Astrocyte of the cerebellum (primary cell): ENCODE measurements at regions not wholly inside any gene's neighbourhood (a gene's known extent, or its start where the extent isn't known, plus 50 kb on each side); places are given as distances from the start of the nearest gene placed in this dataset.

Experiments
- DNase-seq: peaks from one replicate; pipeline ENCODE4 v3.0.0-alpha.2; 2011; ENCODE audit warnings: low read depth
- H3K4me3 ChIP-seq: 2 replicates; pipeline ENCODE4 v1.5.1; 2011; ENCODE audit warnings: mild to moderate bottlenecking, low read depth, low read length, moderate library complexity
- CTCF ChIP-seq: IDR thresholded peaks from 2 replicates; pipeline ENCODE4 v1.5.1; 2012; ENCODE audit warnings: low read length, low read depth, moderate library complexity, mild to moderate bottlenecking; ENCODE audit errors: missing control alignments
- in situ Hi-C: cut with HindIII; loops from 2 replicates; pipeline ENCODE4 v1.10.0; 2017; ENCODE audit warnings: low sequenced_read_pairs

GRCh38 chr12:13451776-13452175 is 255.2 kb downstream of the EMP1 start:
- no peak for TF ChIP-seq CTCF
- in situ Hi-C loops, result no loop called here
- H3K4me3 ChIP-seq, result no peak overlapping the region
- DNase-seq, result no peak

DNA sequence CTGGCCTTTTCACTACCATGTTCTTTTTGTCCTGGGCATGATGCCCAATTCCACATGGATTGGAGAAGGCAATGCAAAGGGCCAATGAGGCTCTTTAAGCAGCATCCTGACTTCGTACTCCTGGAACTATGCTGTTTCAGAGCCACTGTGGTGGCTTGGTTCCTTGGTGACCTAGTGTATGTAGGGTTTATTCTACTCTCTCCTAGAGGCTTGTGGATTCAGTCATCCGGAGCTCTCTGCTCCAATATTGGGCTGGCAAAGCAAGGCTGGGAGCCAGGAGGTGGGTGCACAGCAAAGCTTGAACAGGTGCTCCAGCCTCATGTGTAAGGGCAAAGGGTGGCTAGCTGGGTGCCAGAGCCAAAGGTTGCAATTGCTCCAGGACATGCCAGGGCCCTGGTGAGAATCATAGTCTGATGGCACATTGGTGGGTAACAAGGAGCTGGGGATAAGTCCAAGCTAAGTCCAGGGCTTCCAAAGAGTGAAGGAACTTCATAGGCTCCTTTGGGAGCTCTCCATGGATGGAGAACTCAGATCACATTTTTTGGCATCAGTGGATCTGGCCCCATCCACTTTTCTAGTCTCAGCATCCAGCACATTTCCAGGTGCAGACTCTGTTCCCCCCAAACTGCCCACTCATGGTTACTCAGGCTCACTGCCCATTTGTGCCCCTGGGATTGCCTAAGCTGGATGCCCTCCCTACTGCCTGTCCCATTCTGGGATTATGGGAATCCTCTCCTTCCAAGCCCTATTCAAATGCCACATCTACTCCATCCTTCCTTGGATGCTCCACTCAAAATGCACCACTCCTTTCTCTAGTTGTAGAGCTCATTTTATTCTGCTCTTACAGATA is 253.9 kb downstream of the EMP1 start:
- in situ Hi-C loops, result no loop called here
- TF ChIP-seq CTCF, result no peak
- H3K4me3 ChIP-seq, result no peak overlapping the region
- no peak for DNase-seq

- H3K4me3 ChIP-seq, result no peak overlapping the region
- no peak for DNase-seq
- no peak for TF ChIP-seq CTCF
- in situ Hi-C loops, result no loop called here
Measured at GRCh38 chr12:13444076-13444475, 247.6 kb downstream of the EMP1 start.

GRCh38 chr12:13443498-13443897 is 247.0 kb downstream of the EMP1 start:
- H3K4me3 ChIP-seq, result no peak overlapping the region
- in situ Hi-C loops, result no loop called here
- DNase-seq, result no peak
- TF ChIP-seq CTCF, result no peak

- in situ Hi-C loops, result no loop called here
- TF ChIP-seq CTCF, result no peak
- H3K4me3 ChIP-seq, result no peak overlapping the region
- no peak for DNase-seq
Measured at GRCh38 chr12:13443028-13443427, 246.5 kb downstream of the EMP1 start.

DNA sequence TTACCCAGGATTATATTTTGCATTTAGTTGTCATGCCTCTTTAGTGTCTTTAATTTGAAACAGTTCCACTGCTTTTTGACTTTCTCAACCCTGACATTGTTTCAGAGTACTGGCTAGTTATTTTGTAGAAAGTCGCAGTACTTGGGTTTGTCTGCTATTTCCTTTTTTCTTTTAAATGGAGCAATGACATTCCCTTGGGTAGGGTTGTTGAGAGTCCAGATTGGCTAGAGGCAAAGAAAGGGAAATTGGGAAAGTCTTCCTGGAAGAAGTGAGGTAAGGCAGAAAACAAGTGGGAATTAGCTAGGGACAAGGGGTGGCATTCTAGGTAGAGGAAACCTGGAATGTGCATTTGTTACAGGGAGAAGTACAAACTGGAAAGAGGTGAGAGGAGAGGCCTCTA is 245.9 kb downstream of the EMP1 start:
- no peak for DNase-seq
- no peak overlapping the region for H3K4me3 ChIP-seq
- no peak for TF ChIP-seq CTCF
- in situ Hi-C loops, result no loop called here
